ENCODE measurements at regions not wholly inside any gene's neighbourhood (a gene's known extent, or its start where the extent isn't known, plus 50 kb on each side); places are given as distances from the start of the nearest gene placed in this dataset.

- Histone ChIP-seq H3K9me3 (ENCODE audit: severe bottlenecking) (no peaks in the 10 kb centered on the region), H3K4me1 (ENCODE audit: insufficient read depth, poor library complexity, severe bottlenecking) (no peaks in the 10 kb centered on the region), H3K36me3 (ENCODE audit: low read depth) (no peaks in the 10 kb centered on the region), H3K27me3 (ENCODE audit: insufficient read depth, poor library complexity, severe bottlenecking) (no peaks in the 10 kb centered on the region), H3K4me3 (ENCODE audit: severe bottlenecking) (no peak overlapping the region), H3K27ac (ENCODE audit: poor library complexity, severe bottlenecking) (no peak overlapping the region)
- DNase-seq (ENCODE audit: low spot score) (no peak), ATAC-seq (ENCODE audit: low read depth) (no peak)
- TF ChIP-seq CTCF (IDR thresholded peaks at IDR 0.05; ENCODE audit: poor library complexity, severe bottlenecking), result no peak
Measured at GRCh38 chr7:119918185-119918584, 354.8 kb upstream of the KCND2 start.

- Histone ChIP-seq H3K9me3 (ENCODE audit: severe bottlenecking) (no peaks in the 10 kb centered on the region), H3K4me3 (ENCODE audit: severe bottlenecking) (no peak overlapping the region), H3K36me3 (ENCODE audit: low read depth) (no peaks in the 10 kb centered on the region), H3K27ac (ENCODE audit: poor library complexity, severe bottlenecking) (no peak overlapping the region), H3K27me3 (ENCODE audit: insufficient read depth, poor library complexity, severe bottlenecking) (no peaks in the 10 kb centered on the region), H3K4me1 (ENCODE audit: insufficient read depth, poor library complexity, severe bottlenecking) (no peaks in the 10 kb centered on the region)
- ATAC-seq (ENCODE audit: low read depth), result no peak
- TF ChIP-seq CTCF (IDR thresholded peaks at IDR 0.05; ENCODE audit: poor library complexity, severe bottlenecking), result no peak
- no peak for DNase-seq (ENCODE audit: low spot score)
Measured at GRCh38 chr7:119919986-119920385, 353.0 kb upstream of the KCND2 start.

- no peaks in the 10 kb centered on the region for H3K36me3 ChIP-seq (ENCODE audit: low read depth)
- ATAC-seq (ENCODE audit: low read depth) (no peak), DNase-seq (ENCODE audit: low spot score) (no peak)
- no peaks in the 10 kb centered on the region for H3K27me3 ChIP-seq (ENCODE audit: insufficient read depth, poor library complexity, severe bottlenecking)
- no peak for TF ChIP-seq CTCF (IDR thresholded peaks at IDR 0.05; ENCODE audit: poor library complexity, severe bottlenecking)
- no peak overlapping the region for H3K4me3 ChIP-seq (ENCODE audit: severe bottlenecking)
- no peaks in the 10 kb centered on the region for H3K4me1 ChIP-seq (ENCODE audit: insufficient read depth, poor library complexity, severe bottlenecking)
- no peak overlapping the region for H3K27ac ChIP-seq (ENCODE audit: poor library complexity, severe bottlenecking)
- H3K9me3 ChIP-seq (ENCODE audit: severe bottlenecking), result no peaks in the 10 kb centered on the region
Measured at GRCh38 chr7:119925581-119926289, 347.2 kb upstream of the KCND2 start.

- Histone ChIP-seq H3K27me3 (ENCODE audit: insufficient read depth, poor library complexity, severe bottlenecking) (peaks cover 6% of the 10 kb centered on the region), H3K4me1 (ENCODE audit: insufficient read depth, poor library complexity, severe bottlenecking) (no peaks in the 10 kb centered on the region), H3K9me3 (ENCODE audit: severe bottlenecking) (no peaks in the 10 kb centered on the region), H3K27ac (ENCODE audit: poor library complexity, severe bottlenecking) (no peak overlapping the region), H3K36me3 (ENCODE audit: low read depth) (no peaks in the 10 kb centered on the region), H3K4me3 (ENCODE audit: severe bottlenecking) (no peak overlapping the region)
- TF ChIP-seq CTCF (IDR thresholded peaks at IDR 0.05; ENCODE audit: poor library complexity, severe bottlenecking), result no peak
- no peak for ATAC-seq (ENCODE audit: low read depth)
- no peak for DNase-seq (ENCODE audit: low spot score)
Measured at GRCh38 chr7:119929891-119930290, 343.1 kb upstream of the KCND2 start.

GRCh38 chr7:119931230-119931824, 341.6 kb upstream of the KCND2 start:
- H3K4me1 ChIP-seq (ENCODE audit: insufficient read depth, poor library complexity, severe bottlenecking), result no peaks in the 10 kb centered on the region
- no peak for TF ChIP-seq CTCF (IDR thresholded peaks at IDR 0.05; ENCODE audit: poor library complexity, severe bottlenecking)
- no peaks in the 10 kb centered on the region for H3K9me3 ChIP-seq (ENCODE audit: severe bottlenecking)
- no peak for ATAC-seq (ENCODE audit: low read depth)
- DNase-seq (ENCODE audit: low spot score), result no peak
- peaks cover 7% of the 10 kb centered on the region for H3K27me3 ChIP-seq (ENCODE audit: insufficient read depth, poor library complexity, severe bottlenecking)
- no peak overlapping the region for H3K27ac ChIP-seq (ENCODE audit: poor library complexity, severe bottlenecking)
- H3K36me3 ChIP-seq (ENCODE audit: low read depth), result no peaks in the 10 kb centered on the region
- no peak overlapping the region for H3K4me3 ChIP-seq (ENCODE audit: severe bottlenecking)

Measured in RWPE2 (cell line).